K562 (cell line): ENCODE measurements at regions not wholly inside any gene's neighbourhood (a gene's known extent, or its start where the extent isn't known, plus 50 kb on each side); places are given as distances from the start of the nearest gene placed in this dataset.

Source experiments
- RBFOX2 ChIP-seq: fragments of 200-400 bp; formaldehyde crosslinking; IDR thresholded peaks from 2 replicates; pipeline ENCODE4 v1.6.1; 2017; ENCODE audit warnings: low read depth, mild to moderate bottlenecking, low read length, moderate library complexity
- ZNF165 ChIP-seq: fragments of 250-450 bp; sonication (Bioruptor Pico); IDR thresholded peaks from 2 replicates; pipeline ENCODE4 v1.4.0; 2020; ENCODE audit warnings: borderline replicate concordance
- TF ChIP-seq, protein P1 (sequence below): fragments of 450-650 bp; IDR thresholded peaks from one replicate; pipeline ENCODE4 v1.6.1; 2018; ENCODE audit warnings: mild to moderate bottlenecking, moderate library complexity; ENCODE audit not compliant: partially characterized antibody
- TF ChIP-seq, protein P2 (sequence below): sonication (generic); formaldehyde crosslinking; IDR thresholded peaks from 2 replicates; pipeline ENCODE4 v1.9.0; 2022; ENCODE audit warnings: mild to moderate bottlenecking, missing genetic modification reagents
- TF ChIP-seq, protein P3 (sequence below): fragments of 450-650 bp; IDR thresholded peaks from 2 replicates; pipeline ENCODE4 v1.6.1; 2017; ENCODE audit warnings: antibody characterized with exemption, mild to moderate bottlenecking

DNA sequence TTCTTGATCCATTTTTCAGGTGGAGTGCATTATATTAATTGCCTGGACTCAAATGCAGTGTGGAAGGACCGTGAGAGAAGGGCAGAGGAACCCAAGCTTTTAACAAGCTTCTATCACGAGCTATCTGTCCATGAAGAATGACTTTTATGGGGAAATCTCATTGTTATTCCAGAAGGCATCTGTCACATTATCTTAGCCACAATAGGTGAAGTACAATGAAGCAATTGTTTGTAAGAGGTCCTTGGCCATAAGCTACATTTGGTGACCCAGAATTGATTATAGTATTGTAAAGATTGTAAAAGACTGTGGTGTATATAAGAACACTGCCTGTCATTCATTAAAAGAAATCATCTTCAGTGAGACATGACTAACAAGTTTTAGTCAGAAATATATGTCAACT is 58.6 kb upstream of the RELN start (continued):
- TF ChIP-seq, protein P1, sequence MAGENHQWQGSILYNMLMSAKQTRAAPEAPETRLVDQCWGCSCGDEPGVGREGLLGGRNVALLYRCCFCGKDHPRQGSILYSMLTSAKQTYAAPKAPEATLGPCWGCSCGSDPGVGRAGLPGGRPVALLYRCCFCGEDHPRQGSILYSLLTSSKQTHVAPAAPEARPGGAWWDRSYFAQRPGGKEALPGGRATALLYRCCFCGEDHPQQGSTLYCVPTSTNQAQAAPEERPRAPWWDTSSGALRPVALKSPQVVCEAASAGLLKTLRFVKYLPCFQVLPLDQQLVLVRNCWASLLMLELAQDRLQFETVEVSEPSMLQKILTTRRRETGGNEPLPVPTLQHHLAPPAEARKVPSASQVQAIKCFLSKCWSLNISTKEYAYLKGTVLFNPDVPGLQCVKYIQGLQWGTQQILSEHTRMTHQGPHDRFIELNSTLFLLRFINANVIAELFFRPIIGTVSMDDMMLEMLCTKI = no peak
- TF ChIP-seq, protein P2, sequence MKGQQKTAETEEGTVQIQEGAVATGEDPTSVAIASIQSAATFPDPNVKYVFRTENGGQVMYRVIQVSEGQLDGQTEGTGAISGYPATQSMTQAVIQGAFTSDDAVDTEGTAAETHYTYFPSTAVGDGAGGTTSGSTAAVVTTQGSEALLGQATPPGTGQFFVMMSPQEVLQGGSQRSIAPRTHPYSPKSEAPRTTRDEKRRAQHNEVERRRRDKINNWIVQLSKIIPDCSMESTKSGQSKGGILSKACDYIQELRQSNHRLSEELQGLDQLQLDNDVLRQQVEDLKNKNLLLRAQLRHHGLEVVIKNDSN = no peak
- TF ChIP-seq RBFOX2 (no peak), ZNF165 (CRISPR knock-in tag) (no peak)
- TF ChIP-seq, protein P3, sequence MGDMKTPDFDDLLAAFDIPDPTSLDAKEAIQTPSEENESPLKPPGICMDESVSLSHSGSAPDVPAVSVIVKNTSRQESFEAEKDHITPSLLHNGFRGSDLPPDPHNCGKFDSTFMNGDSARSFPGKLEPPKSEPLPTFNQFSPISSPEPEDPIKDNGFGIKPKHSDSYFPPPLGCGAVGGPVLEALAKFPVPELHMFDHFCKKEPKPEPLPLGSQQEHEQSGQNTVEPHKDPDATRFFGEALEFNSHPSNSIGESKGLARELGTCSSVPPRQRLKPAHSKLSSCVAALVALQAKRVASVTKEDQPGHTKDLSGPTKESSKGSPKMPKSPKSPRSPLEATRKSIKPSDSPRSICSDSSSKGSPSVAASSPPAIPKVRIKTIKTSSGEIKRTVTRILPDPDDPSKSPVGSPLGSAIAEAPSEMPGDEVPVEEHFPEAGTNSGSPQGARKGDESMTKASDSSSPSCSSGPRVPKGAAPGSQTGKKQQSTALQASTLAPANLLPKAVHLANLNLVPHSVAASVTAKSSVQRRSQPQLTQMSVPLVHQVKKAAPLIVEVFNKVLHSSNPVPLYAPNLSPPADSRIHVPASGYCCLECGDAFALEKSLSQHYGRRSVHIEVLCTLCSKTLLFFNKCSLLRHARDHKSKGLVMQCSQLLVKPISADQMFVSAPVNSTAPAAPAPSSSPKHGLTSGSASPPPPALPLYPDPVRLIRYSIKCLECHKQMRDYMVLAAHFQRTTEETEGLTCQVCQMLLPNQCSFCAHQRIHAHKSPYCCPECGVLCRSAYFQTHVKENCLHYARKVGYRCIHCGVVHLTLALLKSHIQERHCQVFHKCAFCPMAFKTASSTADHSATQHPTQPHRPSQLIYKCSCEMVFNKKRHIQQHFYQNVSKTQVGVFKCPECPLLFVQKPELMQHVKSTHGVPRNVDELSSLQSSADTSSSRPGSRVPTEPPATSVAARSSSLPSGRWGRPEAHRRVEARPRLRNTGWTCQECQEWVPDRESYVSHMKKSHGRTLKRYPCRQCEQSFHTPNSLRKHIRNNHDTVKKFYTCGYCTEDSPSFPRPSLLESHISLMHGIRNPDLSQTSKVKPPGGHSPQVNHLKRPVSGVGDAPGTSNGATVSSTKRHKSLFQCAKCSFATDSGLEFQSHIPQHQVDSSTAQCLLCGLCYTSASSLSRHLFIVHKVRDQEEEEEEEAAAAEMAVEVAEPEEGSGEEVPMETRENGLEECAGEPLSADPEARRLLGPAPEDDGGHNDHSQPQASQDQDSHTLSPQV = no peak
